Lower lobe of right lung (tissue), 2 donors: ENCODE measurements at regions not wholly inside any gene's neighbourhood (a gene's known extent, or its start where the extent isn't known, plus 50 kb on each side); places are given as distances from the start of the nearest gene placed in this dataset.

Experiments
- ATAC-seq, 2 donors: fragments of 200-7000 bp; cut with Tn5 transposase; one replicate each; pipeline ENCODE4 v1.9.1; 2020 to 2022; ENCODE audit warnings: mild to moderate bottlenecking in 2 of 2, moderate library complexity in 2 of 2
- DNase-seq: peaks from one replicate; pipeline ENCODE4 v3.0.0-alpha.2; 2020
- H3K27ac ChIP-seq: fragments of 200-600 bp; one replicate; pipeline ENCODE4 v1.8.0; 2022
- H3K27me3 ChIP-seq: fragments of 200-600 bp; one replicate; pipeline ENCODE4 v1.8.0; 2022; ENCODE audit warnings: low read depth
- H3K36me3 ChIP-seq: fragments of 200-600 bp; one replicate; pipeline ENCODE4 v1.8.0; 2022; ENCODE audit warnings: mild to moderate bottlenecking
- H3K4me1 ChIP-seq: fragments of 200-600 bp; one replicate; pipeline ENCODE4 v1.8.0; 2022
- H3K4me3 ChIP-seq: fragments of 200-600 bp; one replicate; pipeline ENCODE4 v1.8.0; 2022; ENCODE audit warnings: mild to moderate bottlenecking
- H3K9me3 ChIP-seq: fragments of 200-600 bp; one replicate; pipeline ENCODE4 v1.8.0; 2022
- intact Hi-C: fragments of 100-400 bp; cut with DNase I; formaldehyde crosslinking; loops from one replicate; pipeline ENCODE4 v1.11.0; 2022
- TF ChIP-seq, protein P1 (sequence below): fragments of 200-600 bp; IDR thresholded peaks from one replicate; pipeline ENCODE4 v1.8.0; 2022; ENCODE audit warnings: antibody characterized with exemption, mild to moderate bottlenecking
- donor health status: DM: no; HTN: yes; CAD: no; lungs with severe emphysema.

DNA sequence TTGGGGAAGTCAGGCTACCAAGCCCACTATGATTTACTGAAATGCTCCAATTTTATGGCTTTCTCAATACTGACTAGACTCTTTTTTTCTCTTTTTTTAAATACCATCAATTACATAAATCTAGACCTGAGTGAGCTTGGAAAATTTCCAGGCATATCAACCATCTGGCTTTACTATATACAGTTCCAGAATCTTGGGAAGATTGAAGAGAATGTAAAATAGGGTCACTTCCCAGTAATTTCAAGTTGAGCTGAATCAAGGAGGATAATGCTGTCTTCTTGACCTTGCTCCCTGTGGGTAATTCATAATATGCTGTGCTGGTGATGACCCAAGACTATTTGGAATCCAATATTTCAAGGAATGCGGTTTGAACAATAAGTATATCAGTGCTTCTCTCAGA, 108.1 kb downstream of the MAP3K21 start:
- intact Hi-C loops: no loop called here
- TF ChIP-seq, protein P1, sequence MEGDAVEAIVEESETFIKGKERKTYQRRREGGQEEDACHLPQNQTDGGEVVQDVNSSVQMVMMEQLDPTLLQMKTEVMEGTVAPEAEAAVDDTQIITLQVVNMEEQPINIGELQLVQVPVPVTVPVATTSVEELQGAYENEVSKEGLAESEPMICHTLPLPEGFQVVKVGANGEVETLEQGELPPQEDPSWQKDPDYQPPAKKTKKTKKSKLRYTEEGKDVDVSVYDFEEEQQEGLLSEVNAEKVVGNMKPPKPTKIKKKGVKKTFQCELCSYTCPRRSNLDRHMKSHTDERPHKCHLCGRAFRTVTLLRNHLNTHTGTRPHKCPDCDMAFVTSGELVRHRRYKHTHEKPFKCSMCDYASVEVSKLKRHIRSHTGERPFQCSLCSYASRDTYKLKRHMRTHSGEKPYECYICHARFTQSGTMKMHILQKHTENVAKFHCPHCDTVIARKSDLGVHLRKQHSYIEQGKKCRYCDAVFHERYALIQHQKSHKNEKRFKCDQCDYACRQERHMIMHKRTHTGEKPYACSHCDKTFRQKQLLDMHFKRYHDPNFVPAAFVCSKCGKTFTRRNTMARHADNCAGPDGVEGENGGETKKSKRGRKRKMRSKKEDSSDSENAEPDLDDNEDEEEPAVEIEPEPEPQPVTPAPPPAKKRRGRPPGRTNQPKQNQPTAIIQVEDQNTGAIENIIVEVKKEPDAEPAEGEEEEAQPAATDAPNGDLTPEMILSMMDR: no peak
- Histone ChIP-seq H3K4me1 (no peaks in the 10 kb centered on the region), H3K4me3 (no peak overlapping the region), H3K9me3 (no peaks in the 10 kb centered on the region), H3K27ac (no peak overlapping the region), H3K36me3 (no peaks in the 10 kb centered on the region), H3K27me3 (peaks cover 9% of the 10 kb centered on the region)
- DNase-seq (no peak), ATAC-seq (no peak)

DNA sequence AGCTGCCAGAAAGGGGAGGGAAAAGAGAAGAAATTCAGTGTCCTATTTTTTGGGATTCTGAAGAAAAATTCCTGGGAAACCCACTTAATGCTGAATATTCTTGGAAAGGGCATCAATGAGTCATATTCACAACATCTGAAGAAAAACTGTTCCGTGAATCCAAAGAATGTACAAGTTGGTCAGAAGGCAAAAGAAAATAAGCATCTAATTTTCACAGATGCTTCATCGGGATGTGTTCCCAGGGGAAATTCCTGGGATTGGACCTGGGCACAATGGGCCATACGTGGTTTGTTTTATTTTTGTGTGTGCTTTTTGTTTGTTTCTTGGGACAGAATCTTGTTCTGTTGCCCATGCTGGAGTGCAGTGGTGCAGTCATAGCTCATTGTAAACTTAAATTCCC, 112.2 kb downstream of the MAP3K21 start:
- H3K27ac ChIP-seq: no peak overlapping the region
- ATAC-seq (no peak), DNase-seq (no peak)
- peaks cover 9% of the 10 kb centered on the region for H3K27me3 ChIP-seq
- no peak overlapping the region for H3K4me3 ChIP-seq
- H3K9me3 ChIP-seq: no peaks in the 10 kb centered on the region
- H3K4me1 ChIP-seq: no peaks in the 10 kb centered on the region
- TF ChIP-seq, protein P1: no peak
- no peaks in the 10 kb centered on the region for H3K36me3 ChIP-seq
- intact Hi-C loops: no loop called here

DNA sequence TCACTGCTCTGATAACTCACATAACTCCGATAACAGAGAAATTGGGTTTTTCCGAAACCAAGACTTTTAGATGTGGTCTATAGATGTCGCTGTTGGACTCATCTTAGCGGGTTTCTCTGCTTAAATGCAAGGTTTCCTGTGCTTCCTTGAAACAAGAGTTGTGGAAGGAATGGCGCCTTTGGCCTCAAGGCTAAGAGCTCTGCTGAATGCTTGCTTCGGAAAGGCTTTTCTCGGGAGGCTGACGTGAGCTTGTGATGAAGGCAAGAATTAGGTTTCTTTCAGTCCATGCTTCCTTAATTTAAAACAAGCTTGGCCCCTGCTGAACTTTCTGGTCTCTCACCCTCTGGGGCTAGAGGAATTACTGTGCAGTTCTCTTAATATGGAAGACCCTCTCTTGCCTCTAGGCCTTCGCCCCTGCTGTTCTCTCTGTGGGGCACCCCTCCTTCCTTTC, 113.5 kb downstream of the MAP3K21 start:
- peaks cover 9% of the 10 kb centered on the region for H3K27me3 ChIP-seq
- no peak overlapping the region for H3K27ac ChIP-seq
- no peak overlapping the region for H3K4me3 ChIP-seq
- H3K4me1 ChIP-seq: no peaks in the 10 kb centered on the region
- intact Hi-C loops: no loop called here
- H3K9me3 ChIP-seq: no peaks in the 10 kb centered on the region
- ATAC-seq (peak; percentile 65 to 67), DNase-seq (no peak)
- no peaks in the 10 kb centered on the region for H3K36me3 ChIP-seq
- TF ChIP-seq, protein P1: peak; percentile 59

DNA sequence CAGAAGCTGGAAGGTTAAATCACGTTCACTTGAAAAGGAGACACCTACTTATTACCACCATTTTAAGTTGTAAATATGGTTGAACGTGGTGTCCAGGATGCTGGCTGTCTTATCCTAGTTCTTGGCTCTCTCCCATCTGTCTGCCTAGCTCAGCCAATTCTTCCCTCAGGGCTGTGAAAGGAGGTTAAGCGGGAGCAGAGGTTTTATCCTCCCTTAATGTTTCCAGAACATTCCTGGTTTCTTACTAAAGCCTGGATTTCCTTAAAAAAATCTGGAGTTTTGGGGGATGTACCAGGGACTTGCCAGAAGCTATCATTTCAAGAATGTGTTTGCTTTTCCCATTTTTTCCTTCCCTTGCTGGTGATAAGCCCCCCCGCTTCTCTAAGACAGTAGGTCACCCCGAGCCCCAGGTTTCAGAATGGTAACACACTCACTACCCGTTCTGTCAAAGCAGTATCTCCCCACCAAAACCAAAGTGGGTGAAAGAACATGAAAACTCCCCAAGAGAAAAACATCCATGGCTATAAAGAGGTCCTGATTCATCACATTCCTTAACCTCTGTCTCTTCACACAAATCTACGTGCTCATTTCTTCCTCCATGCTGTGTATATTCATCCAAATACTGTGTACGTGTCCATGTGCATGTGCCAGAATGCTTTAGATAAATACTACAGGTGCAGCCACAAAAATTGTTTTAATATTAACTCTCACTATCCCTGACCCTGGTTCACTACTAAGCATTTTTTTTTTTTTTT, 114.7 kb downstream of the MAP3K21 start:
- intact Hi-C loops: no loop called here
- Histone ChIP-seq H3K4me3 (no peak overlapping the region), H3K9me3 (no peaks in the 10 kb centered on the region), H3K27me3 (peaks cover 9% of the 10 kb centered on the region), H3K4me1 (no peaks in the 10 kb centered on the region), H3K36me3 (no peaks in the 10 kb centered on the region), H3K27ac (no peak overlapping the region)
- ATAC-seq: no peak
- DNase-seq: no peak
- TF ChIP-seq, protein P1: no peak

DNA sequence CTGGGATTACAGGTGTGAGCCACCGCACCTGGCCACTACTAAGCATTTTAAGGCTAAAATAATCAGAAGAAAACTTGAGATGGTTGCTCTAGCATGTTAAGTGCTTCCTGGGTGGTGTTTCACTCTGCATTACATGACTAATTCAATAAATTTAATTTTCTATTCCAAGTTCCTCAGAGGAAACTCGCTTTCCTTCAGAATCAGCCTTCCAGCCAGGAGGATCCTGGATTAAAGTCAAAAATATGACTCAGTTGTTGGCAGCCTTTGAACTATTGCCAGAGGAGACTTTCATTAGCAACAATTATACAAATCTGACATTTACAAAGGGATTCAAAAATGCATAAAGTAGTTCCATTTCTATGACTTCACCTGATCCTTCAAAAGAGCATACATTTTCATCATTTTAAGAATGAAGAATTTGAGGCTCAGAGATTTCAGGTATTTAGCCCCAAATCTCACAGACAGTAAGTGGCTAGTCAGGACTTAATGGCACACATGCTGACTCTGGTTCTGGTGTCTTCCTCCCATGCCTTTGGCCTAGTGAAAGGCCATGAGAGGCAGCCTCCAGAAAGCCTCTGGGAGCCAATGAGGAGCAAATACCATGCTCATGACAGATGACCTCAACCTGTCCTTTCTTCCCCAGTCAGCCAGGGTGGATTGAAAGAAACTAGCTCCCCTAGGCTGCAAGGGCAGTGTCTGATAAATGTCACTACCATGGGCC, 115.7 kb downstream of the MAP3K21 start:
- TF ChIP-seq, protein P1: no peak
- no peak overlapping the region for H3K27ac ChIP-seq
- H3K27me3 ChIP-seq: peaks cover 9% of the 10 kb centered on the region
- ATAC-seq (no peak), DNase-seq (no peak)
- no peaks in the 10 kb centered on the region for H3K36me3 ChIP-seq
- no peak overlapping the region for H3K4me3 ChIP-seq
- intact Hi-C loops: no loop called here
- no peaks in the 10 kb centered on the region for H3K9me3 ChIP-seq
- no peaks in the 10 kb centered on the region for H3K4me1 ChIP-seq
